CD4-positive, CD25-positive, alpha-beta regulatory T cell (primary cell): ENCODE measurements at regions not wholly inside any gene's neighbourhood (a gene's known extent, or its start where the extent isn't known, plus 50 kb on each side); places are given as distances from the start of the nearest gene placed in this dataset.

Experiments
- ATAC-seq, 2 donors: fragments of 150-1000 bp; cut with Tn5 transposase; one replicate each; pipeline ENCODE4 v1.10.0; 2021; ENCODE audit warnings: low read depth in 2 of 2, moderate number of reproducible peaks in 2 of 2, moderate library complexity in 1 of 2
- DNase-seq, 3 donors: peaks; one replicate each; pipeline versions ENCODE4 v3.0.0 to v3.0.0-alpha.2; 2012 to 2022; ENCODE audit warnings: mixed read lengths in 1 of 3
- H3K27ac ChIP-seq: one replicate; pipeline ENCODE4 v1.7.0; 2013; ENCODE audit warnings: mild to moderate bottlenecking, low read length; ENCODE audit not compliant: insufficient read depth, poor library complexity, severe bottlenecking
- H3K27me3 ChIP-seq: one replicate; pipeline ENCODE4 v1.7.0; 2013; ENCODE audit warnings: low read length; ENCODE audit not compliant: control insufficient read depth, insufficient read depth
- H3K36me3 ChIP-seq: one replicate; pipeline ENCODE4 v1.7.0; 2013; ENCODE audit warnings: mild to moderate bottlenecking, low read length, moderate library complexity; ENCODE audit not compliant: control insufficient read depth, insufficient read depth
- H3K4me1 ChIP-seq: 2 replicates; pipeline ENCODE4 v1.7.0; 2013; ENCODE audit warnings: mild to moderate bottlenecking, low read length; ENCODE audit not compliant: insufficient read depth, control insufficient read depth, poor library complexity, severe bottlenecking
- H3K4me3 ChIP-seq: one replicate; pipeline ENCODE4 v1.7.0; 2013; ENCODE audit warnings: low read depth, mild to moderate bottlenecking, low read length, moderate library complexity
- H3K9me3 ChIP-seq, 2 experiments: 1 replicate in 1 of 2; 2 replicates in 1 of 2; pipeline ENCODE4 v1.7.0; 2013; ENCODE audit warnings: low read length in 2 of 2, mild to moderate bottlenecking in 1 of 2, moderate library complexity in 1 of 2; ENCODE audit not compliant: control insufficient read depth in 2 of 2
- H3K27ac Mint-ChIP-seq, 3 donors: one replicate each; pipeline ENCODE4 v1.8.0; 2020 to 2022; ENCODE audit warnings: mild to moderate bottlenecking in 3 of 3, mixed read lengths in 3 of 3, moderate library complexity in 2 of 3
- H3K27me3 Mint-ChIP-seq: one replicate; pipeline ENCODE4 v1.8.0; 2022; ENCODE audit warnings: mild to moderate bottlenecking, mixed read lengths
- H3K36me3 Mint-ChIP-seq: one replicate; pipeline ENCODE4 v1.8.0; 2020; ENCODE audit warnings: mixed read lengths
- H3K4me1 Mint-ChIP-seq, 4 donors: one replicate each; pipeline ENCODE4 v1.8.0; 2020 to 2022; ENCODE audit warnings: mixed read lengths in 4 of 4, mild to moderate bottlenecking in 1 of 4
- H3K4me3 Mint-ChIP-seq, 4 donors: one replicate each; pipeline ENCODE4 v1.8.0; 2020 to 2022; ENCODE audit warnings: mild to moderate bottlenecking in 4 of 4, mixed read lengths in 4 of 4, moderate library complexity in 3 of 4
- H3K9me3 Mint-ChIP-seq, 7 donors: one replicate each; pipeline ENCODE4 v1.8.0; 2020 to 2022; ENCODE audit warnings: mixed read lengths in 7 of 7, mild to moderate bottlenecking in 3 of 7, moderate library complexity in 2 of 7

GRCh38 chr4:13268165-13268564 is 216.0 kb downstream of the RAB28 start:
- no peaks in the 10 kb centered on the region for H3K36me3 ChIP-seq
- Mint-ChIP-seq H3K4me1 (no peaks in the 10 kb centered on the region), H3K27ac (no peak overlapping the region), H3K27me3 (no peaks in the 10 kb centered on the region), H3K4me3 (no peak overlapping the region), H3K9me3 (peaks cover 1 to 14% (median 6%) of the 10 kb centered on the region in 7 donors), H3K36me3 (no peaks in the 10 kb centered on the region)
- H3K9me3 ChIP-seq, result peaks cover 0 to 1% of the 10 kb centered on the region in 2 experiments
- ATAC-seq (no peak), DNase-seq (no peak)
- H3K27me3 ChIP-seq, result no peaks in the 10 kb centered on the region
- no peak overlapping the region for H3K27ac ChIP-seq
- H3K4me3 ChIP-seq, result no peak overlapping the region
- H3K4me1 ChIP-seq, result no peaks in the 10 kb centered on the region

- H3K4me3 Mint-ChIP-seq, result no peak overlapping the region
- ATAC-seq (no peak), DNase-seq (no peak)
- no peak overlapping the region for H3K4me3 ChIP-seq
- H3K36me3 Mint-ChIP-seq, result no peaks in the 10 kb centered on the region
- no peaks in the 10 kb centered on the region for H3K4me1 Mint-ChIP-seq
- H3K27me3 Mint-ChIP-seq, result no peaks in the 10 kb centered on the region
- H3K9me3 ChIP-seq, result no peaks in the 10 kb centered on the region
- H3K4me1 ChIP-seq, result no peaks in the 10 kb centered on the region
- no peaks in the 10 kb centered on the region for H3K27me3 ChIP-seq
- H3K27ac Mint-ChIP-seq, result no peak overlapping the region
- no peak overlapping the region for H3K27ac ChIP-seq
- H3K9me3 Mint-ChIP-seq, result peaks cover 1 to 10% (median 6%) of the 10 kb centered on the region in 7 donors
- no peaks in the 10 kb centered on the region for H3K36me3 ChIP-seq
Measured at GRCh38 chr4:13267091-13267490, 217.0 kb downstream of the RAB28 start.

DNA sequence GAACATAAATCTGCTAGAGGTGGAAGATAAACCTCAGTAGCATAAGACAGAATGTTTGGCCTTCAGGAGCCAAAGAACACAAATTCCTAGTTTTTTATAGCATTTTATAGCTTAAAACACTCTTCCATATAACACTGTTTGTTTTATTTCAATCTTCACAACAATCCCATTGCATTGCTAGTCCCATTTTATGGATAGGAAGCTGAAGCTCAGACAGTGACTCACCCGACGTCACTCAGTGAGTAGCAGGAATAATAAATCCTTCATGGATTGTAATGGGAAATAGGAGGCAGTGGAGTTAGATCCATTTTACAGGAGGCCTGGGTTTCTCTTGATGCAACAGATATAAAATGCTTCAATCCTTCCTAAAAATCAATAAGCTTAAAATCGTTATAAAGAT is 217.5 kb downstream of the RAB28 start:
- no peak overlapping the region for H3K4me3 Mint-ChIP-seq
- no peaks in the 10 kb centered on the region for H3K36me3 Mint-ChIP-seq
- H3K27me3 Mint-ChIP-seq, result no peaks in the 10 kb centered on the region
- peaks cover 1 to 8% (median 6%) of the 10 kb centered on the region in 7 donors for H3K9me3 Mint-ChIP-seq
- Histone ChIP-seq H3K27ac (no peak overlapping the region), H3K4me3 (no peak overlapping the region), H3K27me3 (no peaks in the 10 kb centered on the region), H3K36me3 (no peaks in the 10 kb centered on the region), H3K9me3 (no peaks in the 10 kb centered on the region), H3K4me1 (no peaks in the 10 kb centered on the region)
- no peak overlapping the region for H3K27ac Mint-ChIP-seq
- ATAC-seq (no peak), DNase-seq (no peak)
- H3K4me1 Mint-ChIP-seq, result no peaks in the 10 kb centered on the region

- Histone ChIP-seq H3K36me3 (no peaks in the 10 kb centered on the region), H3K4me3 (no peak overlapping the region), H3K27ac (no peak overlapping the region), H3K9me3 (no peaks in the 10 kb centered on the region), H3K27me3 (no peaks in the 10 kb centered on the region), H3K4me1 (no peaks in the 10 kb centered on the region)
- Mint-ChIP-seq H3K36me3 (no peaks in the 10 kb centered on the region), H3K9me3 (peaks cover 0 to 4% (median 0%) of the 10 kb centered on the region in 7 donors), H3K27ac (no peak overlapping the region), H3K27me3 (no peaks in the 10 kb centered on the region), H3K4me1 (no peaks in the 10 kb centered on the region), H3K4me3 (no peak overlapping the region)
- no peak for DNase-seq
- ATAC-seq, result no peak
Measured at GRCh38 chr4:13263967-13264525, 220.1 kb downstream of the RAB28 start.

DNA sequence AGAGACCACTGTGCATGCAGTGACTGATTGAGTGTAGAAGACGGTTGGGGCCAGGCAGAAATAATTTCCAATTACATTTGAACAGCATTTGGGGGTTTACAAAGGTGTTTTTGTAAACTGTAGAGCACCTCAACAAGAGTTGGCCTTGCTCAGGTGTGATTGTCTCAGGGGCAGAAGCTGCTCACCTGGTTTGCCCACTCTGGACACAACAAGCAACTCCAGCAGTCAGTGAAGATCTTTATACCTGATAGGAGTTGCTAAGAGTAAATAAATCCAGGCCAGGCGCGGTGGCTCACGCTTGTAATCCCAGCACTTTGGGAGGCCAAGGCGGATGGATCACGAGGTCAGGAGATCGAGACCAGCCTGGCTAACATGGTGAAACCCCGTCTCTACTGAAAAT is 221.3 kb downstream of the RAB28 start:
- no peaks in the 10 kb centered on the region for H3K4me1 ChIP-seq
- no peak overlapping the region for H3K4me3 ChIP-seq
- Mint-ChIP-seq H3K27ac (no peak overlapping the region), H3K27me3 (no peaks in the 10 kb centered on the region), H3K9me3 (peaks cover 0 to 4% (median 0%) of the 10 kb centered on the region in 7 donors), H3K4me3 (no peak overlapping the region), H3K4me1 (no peaks in the 10 kb centered on the region), H3K36me3 (no peaks in the 10 kb centered on the region)
- H3K36me3 ChIP-seq, result no peaks in the 10 kb centered on the region
- H3K9me3 ChIP-seq, result no peaks in the 10 kb centered on the region
- H3K27me3 ChIP-seq, result no peaks in the 10 kb centered on the region
- DNase-seq (no peak), ATAC-seq (no peak)
- H3K27ac ChIP-seq, result no peak overlapping the region

- peaks cover 0 to 3% (median 0%) of the 10 kb centered on the region in 7 donors for H3K9me3 Mint-ChIP-seq
- H3K4me3 ChIP-seq, result no peak overlapping the region
- no peak for DNase-seq
- no peaks in the 10 kb centered on the region for H3K4me1 ChIP-seq
- H3K4me1 Mint-ChIP-seq, result no peaks in the 10 kb centered on the region
- H3K27me3 ChIP-seq, result no peaks in the 10 kb centered on the region
- H3K27me3 Mint-ChIP-seq, result no peaks in the 10 kb centered on the region
- no peak overlapping the region for H3K4me3 Mint-ChIP-seq
- ATAC-seq, result no peak
- H3K9me3 ChIP-seq, result no peaks in the 10 kb centered on the region
- H3K36me3 ChIP-seq, result no peaks in the 10 kb centered on the region
- no peaks in the 10 kb centered on the region for H3K36me3 Mint-ChIP-seq
- H3K27ac ChIP-seq, result no peak overlapping the region
- H3K27ac Mint-ChIP-seq, result no peak overlapping the region
Measured at GRCh38 chr4:13261486-13262257, 222.5 kb downstream of the RAB28 start.

GRCh38 chr4:13260513-13260912 is 223.6 kb downstream of the RAB28 start:
- Histone ChIP-seq H3K9me3 (no peaks in the 10 kb centered on the region), H3K4me1 (no peaks in the 10 kb centered on the region), H3K36me3 (no peaks in the 10 kb centered on the region), H3K27me3 (no peaks in the 10 kb centered on the region), H3K27ac (no peak overlapping the region), H3K4me3 (no peak overlapping the region)
- no peaks in the 10 kb centered on the region for H3K27me3 Mint-ChIP-seq
- H3K36me3 Mint-ChIP-seq, result no peaks in the 10 kb centered on the region
- no peak overlapping the region for H3K27ac Mint-ChIP-seq
- ATAC-seq (no peak), DNase-seq (no peak)
- no peak overlapping the region for H3K4me3 Mint-ChIP-seq
- H3K9me3 Mint-ChIP-seq, result peaks cover 0 to 3% (median 0%) of the 10 kb centered on the region in 7 donors
- H3K4me1 Mint-ChIP-seq, result no peaks in the 10 kb centered on the region

GRCh38 chr4:13250263-13250662 is 233.9 kb downstream of the RAB28 start:
- no peak overlapping the region for H3K4me3 ChIP-seq
- Mint-ChIP-seq H3K36me3 (no peaks in the 10 kb centered on the region), H3K9me3 (peaks cover 0 to 46% (median 9%) of the 10 kb centered on the region in 7 donors), H3K4me3 (no peak overlapping the region), H3K4me1 (no peaks in the 10 kb centered on the region), H3K27ac (no peak overlapping the region), H3K27me3 (no peaks in the 10 kb centered on the region)
- H3K27me3 ChIP-seq, result no peaks in the 10 kb centered on the region
- H3K27ac ChIP-seq, result no peak overlapping the region
- no peaks in the 10 kb centered on the region for H3K36me3 ChIP-seq
- ATAC-seq, result no peak
- H3K4me1 ChIP-seq, result no peaks in the 10 kb centered on the region
- H3K9me3 ChIP-seq, result peaks cover 5 to 11% of the 10 kb centered on the region in 2 experiments
- no peak for DNase-seq
